Activated naive CD8-positive, alpha-beta T cell (primary cell): ENCODE measurements at regions not wholly inside any gene's neighbourhood (a gene's known extent, or its start where the extent isn't known, plus 50 kb on each side); places are given as distances from the start of the nearest gene placed in this dataset.

Source experiments
- H3K27ac Mint-ChIP-seq: one replicate; pipeline ENCODE4 v1.8.0; 2021; ENCODE audit warnings: mixed read lengths
- H3K27me3 Mint-ChIP-seq: one replicate; pipeline ENCODE4 v1.8.0; 2021; ENCODE audit warnings: mixed read lengths
- H3K36me3 Mint-ChIP-seq: one replicate; pipeline ENCODE4 v1.8.0; 2021; ENCODE audit warnings: mixed read lengths
- H3K4me1 Mint-ChIP-seq: one replicate; pipeline ENCODE4 v1.8.0; 2021; ENCODE audit warnings: low read depth, mixed read lengths
- H3K4me3 Mint-ChIP-seq: one replicate; pipeline ENCODE4 v1.8.0; 2021; ENCODE audit warnings: mild to moderate bottlenecking, mixed read lengths
- H3K9me3 Mint-ChIP-seq: one replicate; pipeline ENCODE4 v1.8.0; 2021; ENCODE audit warnings: low read depth, mixed read lengths

DNA sequence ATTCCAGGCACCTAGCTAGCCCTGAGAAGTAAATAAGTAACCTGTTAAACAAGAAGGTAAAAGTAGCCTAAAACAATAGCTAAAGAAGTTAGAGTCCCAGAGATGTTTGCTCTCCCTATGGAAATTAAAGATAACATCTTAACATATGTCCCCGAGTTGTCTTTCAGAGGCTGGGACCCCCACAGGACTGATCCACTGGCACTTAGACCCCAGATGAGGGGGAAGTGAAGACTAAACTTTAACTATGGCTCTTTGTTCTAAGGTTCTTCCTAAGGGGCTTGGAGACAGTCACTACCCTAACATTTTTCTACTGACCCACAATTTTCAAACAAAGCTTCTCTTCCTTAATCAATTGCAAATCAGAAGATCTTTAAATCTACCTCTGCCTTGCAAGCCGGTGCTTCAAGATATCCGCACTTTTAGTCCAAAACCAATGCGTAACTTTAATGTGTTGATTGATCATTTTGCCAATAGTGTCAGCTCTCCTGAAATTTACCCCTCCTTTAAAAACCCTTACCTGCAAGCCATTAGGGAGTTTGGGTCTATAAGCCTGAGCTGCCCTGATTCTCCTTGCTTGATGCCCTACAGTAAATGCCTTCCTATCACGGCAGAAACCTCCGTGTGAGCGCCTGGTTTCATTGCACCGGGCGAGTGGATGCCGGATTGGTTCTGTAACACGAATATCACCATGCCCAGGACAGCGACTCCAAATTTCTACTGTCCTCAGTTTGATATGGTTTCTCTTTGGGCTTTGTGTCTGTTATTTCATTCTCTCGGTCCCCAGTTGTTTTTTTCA is 404.4 kb downstream of the SIPA1L2 start:
- Mint-ChIP-seq H3K9me3 (no peaks in the 10 kb centered on the region), H3K27ac (no peak overlapping the region), H3K27me3 (peaks cover 2% of the 10 kb centered on the region), H3K4me1 (peaks cover 7% of the 10 kb centered on the region), H3K36me3 (no peaks in the 10 kb centered on the region), H3K4me3 (no peak overlapping the region)

DNA sequence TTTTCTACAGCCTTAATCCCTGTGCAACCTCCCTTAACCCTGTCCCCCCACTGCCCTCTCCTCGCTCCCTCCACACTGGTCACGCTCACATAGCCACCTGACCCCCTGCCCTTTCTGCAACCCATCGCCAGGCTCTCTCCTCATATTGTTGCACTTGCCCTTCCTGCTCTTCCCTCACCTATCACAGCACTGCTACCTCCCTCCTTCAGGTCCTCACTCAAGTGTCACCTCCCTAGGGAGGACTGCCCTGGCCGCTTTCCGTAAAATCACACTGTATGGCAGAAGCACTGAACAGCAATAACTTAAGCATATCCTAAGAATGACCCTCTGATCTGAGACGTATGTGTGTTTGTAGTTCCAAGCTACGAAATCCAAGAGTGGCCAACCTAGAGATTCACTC is 406.0 kb downstream of the SIPA1L2 start:
- peaks cover 7% of the 10 kb centered on the region for H3K4me1 Mint-ChIP-seq
- H3K9me3 Mint-ChIP-seq: no peaks in the 10 kb centered on the region
- no peaks in the 10 kb centered on the region for H3K36me3 Mint-ChIP-seq
- no peak overlapping the region for H3K27ac Mint-ChIP-seq
- H3K4me3 Mint-ChIP-seq: no peak overlapping the region
- no peaks in the 10 kb centered on the region for H3K27me3 Mint-ChIP-seq

DNA sequence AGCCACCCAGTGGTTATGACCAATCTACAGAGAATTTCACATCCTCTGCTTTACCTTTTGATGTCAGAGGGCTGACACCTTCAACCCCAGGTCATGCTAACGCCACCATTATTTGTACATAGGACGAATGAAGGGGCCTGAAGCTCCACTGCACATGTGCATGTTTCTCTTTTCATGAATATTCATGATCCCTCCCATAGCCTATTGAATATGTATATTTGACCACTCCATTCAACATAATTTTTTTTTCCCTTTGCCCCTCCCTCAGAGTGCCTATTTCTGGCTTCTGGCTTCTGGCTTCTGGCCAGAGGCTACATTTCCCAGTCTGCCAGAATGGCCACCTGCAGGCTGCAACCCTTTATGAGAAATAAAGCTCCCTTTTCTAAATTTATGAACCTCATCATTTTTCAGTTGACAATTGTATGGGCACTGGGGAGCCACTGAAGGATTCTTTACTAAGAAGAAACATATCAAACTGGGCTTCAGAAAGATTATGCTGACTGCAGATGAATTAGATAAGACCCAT is 406.7 kb downstream of the SIPA1L2 start:
- no peak overlapping the region for H3K4me3 Mint-ChIP-seq
- no peak overlapping the region for H3K27ac Mint-ChIP-seq
- peaks cover 7% of the 10 kb centered on the region for H3K4me1 Mint-ChIP-seq
- no peaks in the 10 kb centered on the region for H3K36me3 Mint-ChIP-seq
- H3K9me3 Mint-ChIP-seq: no peaks in the 10 kb centered on the region
- no peaks in the 10 kb centered on the region for H3K27me3 Mint-ChIP-seq

DNA sequence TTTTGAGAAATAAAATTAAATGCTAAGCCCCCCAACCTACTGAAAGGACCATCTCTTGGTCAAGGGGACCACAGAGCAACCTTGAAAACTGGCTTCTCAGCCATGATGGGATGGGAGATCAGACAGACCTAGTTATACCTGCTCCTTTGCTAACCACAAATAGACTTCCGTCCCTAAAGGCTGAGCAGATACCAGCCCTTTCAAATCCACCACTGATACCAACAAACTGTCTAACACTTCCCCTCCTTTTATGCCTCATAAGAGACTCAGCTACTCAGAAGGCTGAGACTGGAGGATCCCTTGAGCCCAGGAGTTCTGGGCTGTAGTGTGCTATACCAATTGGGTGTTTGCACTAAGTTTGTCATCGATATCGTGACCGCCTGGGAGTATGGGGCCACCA is 407.3 kb downstream of the SIPA1L2 start:
- no peaks in the 10 kb centered on the region for H3K27me3 Mint-ChIP-seq
- no peaks in the 10 kb centered on the region for H3K9me3 Mint-ChIP-seq
- peaks cover 7% of the 10 kb centered on the region for H3K4me1 Mint-ChIP-seq
- H3K36me3 Mint-ChIP-seq: no peaks in the 10 kb centered on the region
- no peak overlapping the region for H3K4me3 Mint-ChIP-seq
- no peak overlapping the region for H3K27ac Mint-ChIP-seq

DNA sequence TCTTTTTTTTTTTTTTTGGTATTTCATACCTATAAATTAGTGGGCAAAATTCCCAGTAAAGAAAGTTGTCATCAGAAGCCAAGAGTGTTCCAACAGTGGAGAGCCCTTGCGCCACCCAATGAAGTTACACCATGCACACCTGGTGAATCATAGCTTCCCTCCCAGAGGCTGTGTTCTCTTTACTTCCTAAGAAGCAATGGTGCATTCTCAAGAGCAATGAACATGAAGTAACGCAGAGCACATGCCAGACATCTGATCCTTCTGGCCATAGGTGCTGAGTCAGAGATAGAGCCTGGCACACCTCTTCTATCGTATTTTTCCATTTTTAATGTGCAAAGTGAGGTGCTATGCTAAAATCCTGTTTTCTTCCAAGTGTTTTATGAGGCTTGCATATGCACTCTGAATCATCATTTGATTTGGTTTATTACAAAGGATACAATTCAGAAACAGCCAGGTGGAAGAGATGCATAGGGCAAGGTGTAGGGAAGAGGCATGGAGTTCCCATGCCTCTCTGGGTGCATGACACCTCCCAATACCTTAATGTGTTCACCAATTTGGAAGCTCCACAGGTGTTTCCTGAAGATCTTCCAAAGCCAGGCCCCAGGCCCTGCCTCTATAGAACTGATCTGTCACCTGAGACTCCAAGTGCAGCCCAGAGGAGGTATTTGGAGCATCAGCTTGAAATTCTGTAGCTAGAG is 408.0 kb downstream of the SIPA1L2 start:
- H3K27ac Mint-ChIP-seq: no peak overlapping the region
- peaks cover 7% of the 10 kb centered on the region for H3K4me1 Mint-ChIP-seq
- no peaks in the 10 kb centered on the region for H3K9me3 Mint-ChIP-seq
- H3K27me3 Mint-ChIP-seq: no peaks in the 10 kb centered on the region
- H3K36me3 Mint-ChIP-seq: no peaks in the 10 kb centered on the region
- no peak overlapping the region for H3K4me3 Mint-ChIP-seq

DNA sequence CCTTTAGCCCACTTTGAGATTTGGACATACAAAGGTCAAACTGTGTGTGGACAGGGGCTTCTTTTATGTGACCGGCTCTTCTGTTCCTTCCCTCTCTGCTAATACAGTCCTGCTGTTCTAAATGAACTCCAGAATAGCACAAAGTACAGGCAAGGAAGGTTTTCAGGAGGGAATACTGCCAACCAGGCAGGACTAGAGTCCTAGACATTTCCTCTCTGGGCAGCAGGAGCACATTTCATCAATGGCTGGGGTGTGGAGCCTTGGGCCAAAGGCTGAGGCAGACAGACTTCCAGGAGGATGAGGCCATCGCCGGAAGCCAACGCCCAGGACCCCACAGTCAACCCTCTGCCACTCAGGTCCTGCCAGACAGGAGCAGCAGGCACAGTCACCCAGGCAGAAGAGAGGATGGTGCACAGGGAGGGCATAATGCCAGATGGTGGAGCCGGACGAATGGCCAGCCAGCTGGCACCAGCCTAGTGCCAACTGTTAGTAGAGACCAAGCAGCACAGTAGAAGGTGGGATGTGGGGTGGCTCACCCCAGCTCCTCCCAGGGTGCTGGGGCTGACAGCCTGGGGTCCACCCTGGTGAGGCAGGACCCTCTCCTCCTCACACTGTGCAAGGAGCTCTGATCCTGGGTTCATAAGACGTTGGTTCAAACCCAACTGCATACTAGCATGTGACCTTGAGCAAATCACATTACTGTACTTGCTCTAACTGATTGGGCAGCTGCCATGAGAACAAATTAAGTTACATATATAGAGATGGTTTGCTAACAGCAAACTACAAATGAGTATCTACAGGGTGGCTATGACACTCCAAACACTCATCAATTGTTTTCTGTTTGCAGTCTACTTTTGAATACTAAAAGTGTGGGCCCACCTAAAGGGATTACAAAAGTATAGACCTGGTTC is 410.7 kb downstream of the SIPA1L2 start:
- Mint-ChIP-seq H3K4me1 (no peaks in the 10 kb centered on the region), H3K27ac (no peak overlapping the region), H3K27me3 (no peaks in the 10 kb centered on the region), H3K9me3 (no peaks in the 10 kb centered on the region), H3K4me3 (no peak overlapping the region), H3K36me3 (no peaks in the 10 kb centered on the region)

DNA sequence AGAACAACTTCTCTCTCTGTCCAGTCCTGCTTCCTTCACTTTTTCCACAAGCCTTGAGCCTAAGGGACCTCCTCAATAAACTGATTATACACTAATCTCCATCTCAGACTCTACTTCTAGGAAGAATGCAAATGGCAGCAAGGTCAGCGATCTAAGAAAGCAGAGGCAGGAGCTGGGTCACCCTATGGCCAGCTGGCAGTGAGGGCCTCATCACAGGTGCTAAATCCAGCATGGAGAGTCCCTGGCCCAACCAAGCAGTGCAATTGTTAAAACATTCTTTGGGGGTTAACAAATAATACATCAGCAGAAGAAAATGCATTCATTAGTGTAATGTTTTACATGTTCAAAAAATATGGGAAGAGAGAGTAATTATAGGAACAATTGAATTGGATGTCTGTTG is 416.0 kb downstream of the SIPA1L2 start:
- Mint-ChIP-seq H3K4me3 (no peak overlapping the region), H3K9me3 (no peaks in the 10 kb centered on the region), H3K27ac (no peak overlapping the region), H3K4me1 (no peaks in the 10 kb centered on the region), H3K36me3 (no peaks in the 10 kb centered on the region), H3K27me3 (peaks cover 2% of the 10 kb centered on the region)

DNA sequence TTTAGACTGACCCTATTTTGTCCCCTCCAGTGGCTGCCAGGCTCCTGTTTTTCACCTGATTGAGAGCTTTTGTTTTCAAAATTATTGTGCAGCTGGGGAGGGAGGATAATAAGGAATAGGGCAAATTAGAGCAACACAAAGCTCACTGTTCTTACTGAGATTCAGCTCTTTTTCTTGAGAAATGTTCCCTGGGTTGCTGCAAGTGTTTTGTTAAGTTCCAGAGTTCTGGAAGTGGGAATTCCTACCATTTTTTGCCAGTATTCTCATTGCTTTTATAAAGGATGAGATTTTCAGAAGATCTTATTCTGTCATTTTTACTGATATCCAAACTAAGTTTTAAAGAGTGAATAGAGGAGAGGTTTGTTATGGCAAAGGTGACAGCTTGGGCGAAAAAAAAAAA is 417.7 kb downstream of the SIPA1L2 start:
- H3K27ac Mint-ChIP-seq: no peak overlapping the region
- H3K4me3 Mint-ChIP-seq: no peak overlapping the region
- peaks cover 2% of the 10 kb centered on the region for H3K27me3 Mint-ChIP-seq
- no peaks in the 10 kb centered on the region for H3K36me3 Mint-ChIP-seq
- H3K4me1 Mint-ChIP-seq: no peaks in the 10 kb centered on the region
- no peaks in the 10 kb centered on the region for H3K9me3 Mint-ChIP-seq

DNA sequence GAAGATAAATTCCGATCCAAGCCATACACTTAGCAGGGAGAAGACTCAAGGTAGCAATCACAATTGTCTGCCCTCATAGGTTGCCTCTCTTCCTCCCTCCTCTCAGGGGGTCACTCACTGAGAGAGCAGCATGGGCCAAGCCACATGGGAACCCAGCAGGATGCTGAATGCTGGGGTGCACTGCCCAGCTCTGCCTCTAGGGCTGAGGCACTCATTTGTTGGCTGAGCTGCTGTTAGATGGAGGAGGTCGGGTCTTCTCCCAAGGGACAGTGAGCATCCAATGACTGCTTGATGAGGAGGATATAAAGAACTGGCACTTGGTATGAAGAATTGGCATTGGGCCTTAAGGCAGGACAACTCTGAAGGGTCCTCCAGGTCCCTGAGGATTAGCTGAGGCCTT is 418.8 kb downstream of the SIPA1L2 start:
- Mint-ChIP-seq H3K36me3 (no peaks in the 10 kb centered on the region), H3K9me3 (no peaks in the 10 kb centered on the region), H3K27me3 (peaks cover 2% of the 10 kb centered on the region), H3K4me3 (no peak overlapping the region), H3K27ac (no peak overlapping the region), H3K4me1 (no peaks in the 10 kb centered on the region)

DNA sequence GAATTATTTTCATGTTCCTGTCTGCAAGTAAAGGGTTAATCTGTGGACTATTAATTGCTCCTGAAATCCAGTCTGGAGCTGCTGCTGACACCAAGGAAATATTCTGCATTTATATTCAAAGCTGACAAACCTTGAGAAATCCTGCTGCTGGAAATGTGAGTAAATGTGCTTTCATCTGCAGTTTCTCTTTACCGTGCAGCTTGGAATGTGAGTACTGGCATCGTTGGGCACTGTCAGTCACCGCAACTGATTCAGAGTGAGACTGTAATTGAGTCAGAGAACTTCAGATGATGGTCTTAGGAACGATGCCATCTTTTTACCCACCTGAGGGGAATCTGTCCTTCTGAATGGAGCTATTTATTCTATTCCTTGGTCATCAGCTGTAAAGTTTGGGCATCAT is 420.6 kb downstream of the SIPA1L2 start:
- no peaks in the 10 kb centered on the region for H3K9me3 Mint-ChIP-seq
- H3K4me3 Mint-ChIP-seq: no peak overlapping the region
- H3K4me1 Mint-ChIP-seq: no peaks in the 10 kb centered on the region
- no peak overlapping the region for H3K27ac Mint-ChIP-seq
- no peaks in the 10 kb centered on the region for H3K36me3 Mint-ChIP-seq
- H3K27me3 Mint-ChIP-seq: peaks cover 2% of the 10 kb centered on the region

DNA sequence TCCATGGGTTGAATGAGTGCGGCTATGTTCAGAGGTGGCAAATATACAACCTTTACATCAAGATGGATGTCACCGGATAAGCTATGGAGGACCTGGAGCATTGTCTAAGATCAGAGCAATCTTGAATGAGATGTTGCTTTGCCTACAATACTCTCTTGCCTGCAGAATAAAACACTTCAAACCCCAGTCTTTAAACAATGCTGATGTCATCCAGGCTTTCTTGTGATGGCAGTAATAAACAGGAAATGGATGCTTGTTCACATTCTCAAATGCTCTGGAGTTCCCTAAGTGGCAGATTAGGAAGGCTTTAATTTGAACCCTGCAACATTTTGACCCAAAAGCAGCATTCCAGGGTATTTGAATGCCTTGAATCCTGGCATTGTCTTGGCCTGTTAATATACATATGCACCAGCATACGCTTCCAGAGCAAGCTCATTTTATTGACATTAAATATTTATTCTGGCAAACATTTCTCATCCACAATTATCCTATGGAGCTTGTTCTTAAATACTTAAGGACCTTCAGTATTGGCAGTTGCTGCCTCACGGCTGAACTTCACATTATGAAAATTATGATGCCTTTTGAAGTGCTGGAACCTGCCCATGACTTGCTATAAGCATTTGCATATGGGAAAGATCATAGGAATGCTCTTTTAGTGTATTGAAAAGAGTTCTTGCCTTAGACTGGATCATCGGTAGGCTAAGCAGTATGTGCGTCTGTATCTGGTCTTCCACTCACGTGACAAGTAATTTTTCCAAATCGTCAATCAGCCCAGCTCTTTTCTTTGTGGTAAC is 422.7 kb downstream of the SIPA1L2 start:
- H3K27ac Mint-ChIP-seq: no peak overlapping the region
- H3K36me3 Mint-ChIP-seq: peaks cover 2% of the 10 kb centered on the region
- H3K4me3 Mint-ChIP-seq: no peak overlapping the region
- peaks cover 8% of the 10 kb centered on the region for H3K9me3 Mint-ChIP-seq
- H3K27me3 Mint-ChIP-seq: no peaks in the 10 kb centered on the region
- H3K4me1 Mint-ChIP-seq: no peaks in the 10 kb centered on the region

DNA sequence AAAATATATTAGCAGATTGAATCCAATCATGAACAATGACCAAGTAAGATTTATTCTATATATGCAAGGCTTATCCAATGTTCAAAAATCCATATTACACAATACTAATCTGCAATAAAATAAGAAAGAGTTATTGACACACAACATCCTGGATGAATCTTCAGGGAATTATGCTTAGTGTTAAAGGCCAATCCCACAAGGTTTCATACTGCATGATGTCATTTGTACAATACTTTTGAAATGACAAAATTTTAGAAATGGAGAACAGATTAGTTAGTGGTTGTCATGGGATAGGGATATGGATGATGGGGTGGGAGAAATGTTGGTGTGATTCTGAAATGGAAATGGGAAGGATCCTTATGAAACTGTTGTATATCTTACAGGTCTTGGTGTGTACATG is 425.7 kb downstream of the SIPA1L2 start:
- Mint-ChIP-seq H3K4me3 (no peak overlapping the region), H3K27ac (no peak overlapping the region), H3K27me3 (no peaks in the 10 kb centered on the region), H3K9me3 (peaks cover 8% of the 10 kb centered on the region), H3K36me3 (peaks cover 4% of the 10 kb centered on the region), H3K4me1 (no peaks in the 10 kb centered on the region)

DNA sequence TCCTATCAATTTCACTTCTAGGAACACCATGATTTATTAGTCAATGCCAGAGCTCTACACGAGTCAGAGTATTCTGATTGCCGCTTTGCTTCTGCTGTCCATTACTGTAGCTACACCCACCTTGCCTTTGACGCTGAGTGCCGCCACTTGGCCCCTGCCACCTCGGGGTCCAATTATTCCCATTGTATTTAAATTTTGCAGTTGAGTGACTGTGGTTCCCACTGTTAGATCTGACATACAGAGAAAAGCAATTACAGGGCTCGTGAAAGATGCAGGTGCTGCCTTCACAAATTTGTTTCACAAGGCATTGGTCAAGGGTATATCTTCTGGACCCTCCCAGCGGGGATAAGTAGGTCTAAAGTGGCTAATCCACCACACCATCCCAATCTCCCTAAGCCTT is 428.9 kb downstream of the SIPA1L2 start:
- Mint-ChIP-seq H3K36me3 (peaks cover 4% of the 10 kb centered on the region), H3K27ac (no peak overlapping the region), H3K27me3 (no peaks in the 10 kb centered on the region), H3K9me3 (peaks cover 8% of the 10 kb centered on the region), H3K4me1 (no peaks in the 10 kb centered on the region), H3K4me3 (no peak overlapping the region)

DNA sequence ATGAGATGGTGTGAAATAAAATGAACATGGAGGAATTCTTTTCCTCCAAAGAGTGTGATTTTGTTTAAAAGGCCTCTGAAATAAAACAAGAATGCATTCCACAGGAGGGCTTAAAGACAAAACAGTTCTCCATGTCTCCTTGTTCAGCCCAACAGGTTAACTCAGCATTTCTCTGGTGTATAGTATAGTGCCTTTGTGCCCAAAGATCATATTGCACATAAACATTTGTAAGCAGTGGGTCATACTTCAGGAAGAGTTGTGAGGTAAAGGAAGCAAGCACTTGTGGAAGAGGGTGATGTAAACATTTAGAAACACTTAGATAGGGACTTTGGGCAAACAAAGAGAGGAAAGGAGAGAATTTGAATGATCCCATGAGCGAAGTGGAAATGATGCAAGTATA is 433.9 kb downstream of the SIPA1L2 start:
- Mint-ChIP-seq H3K27ac (no peak overlapping the region), H3K4me1 (no peaks in the 10 kb centered on the region), H3K36me3 (no peaks in the 10 kb centered on the region), H3K9me3 (peaks cover 4% of the 10 kb centered on the region), H3K4me3 (no peak overlapping the region), H3K27me3 (no peaks in the 10 kb centered on the region)
